HG02885 (cell line): ENCODE measurements at regions not wholly inside any gene's neighbourhood (a gene's known extent, or its start where the extent isn't known, plus 50 kb on each side); places are given as distances from the start of the nearest gene placed in this dataset.

ENCODE experiments used
- ATAC-seq: cut with Tn5 transposase; IDR thresholded peaks from one replicate; pipeline ENCODE4 v1.9.1; 2021; ENCODE audit warnings: mild to moderate bottlenecking; ENCODE audit not compliant: unreplicated experiment, poor library complexity

DNA sequence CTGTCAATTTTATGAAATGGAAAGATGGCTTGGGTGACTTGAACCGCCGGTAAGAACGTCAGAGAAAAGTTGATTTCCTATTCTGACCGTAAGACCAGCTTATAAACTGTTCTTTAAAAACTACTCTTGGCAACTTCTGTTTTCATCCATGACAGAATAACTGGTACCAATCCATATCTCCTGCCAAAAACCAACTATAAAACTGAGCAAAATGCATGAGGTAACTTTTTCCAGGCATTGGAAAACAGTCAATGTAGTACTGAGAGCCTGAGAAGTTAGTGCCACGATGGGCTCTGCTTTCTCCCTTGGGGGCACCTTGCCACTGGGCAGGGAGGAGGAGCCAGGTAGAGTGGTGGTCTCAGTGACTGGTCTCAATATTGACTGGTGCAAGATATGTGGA lies 615.2 kb upstream of the TBL1XR1 start:
- no peak for ATAC-seq

DNA sequence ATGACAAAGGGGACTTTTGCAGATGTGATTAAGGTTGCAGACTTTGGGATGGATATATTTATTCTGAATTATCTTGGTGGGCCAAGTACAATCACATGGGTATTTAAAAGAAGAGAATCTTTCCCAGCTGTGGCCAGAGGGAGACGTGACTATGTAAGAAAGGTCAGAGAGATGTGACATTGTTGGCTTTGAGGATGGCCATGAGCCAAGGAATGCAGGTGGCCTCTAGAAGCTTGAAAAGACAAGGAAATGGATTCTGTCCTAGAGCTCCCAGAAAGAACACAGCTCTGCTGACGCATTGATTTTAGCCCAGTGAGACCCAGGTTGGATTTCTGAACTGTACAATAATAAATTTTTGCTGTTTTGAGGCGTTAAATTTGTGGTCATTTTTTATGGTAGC lies 616.0 kb upstream of the TBL1XR1 start:
- ATAC-seq = no peak

- ATAC-seq = no peak
Observed at GRCh38 chr3:177816667-177817208, 619.5 kb upstream of the TBL1XR1 start.

- no peak for ATAC-seq
Observed at GRCh38 chr3:177817751-177818150, 620.5 kb upstream of the TBL1XR1 start.

- no peak for ATAC-seq
Observed at GRCh38 chr3:177818712-177819240, 621.5 kb upstream of the TBL1XR1 start.

DNA sequence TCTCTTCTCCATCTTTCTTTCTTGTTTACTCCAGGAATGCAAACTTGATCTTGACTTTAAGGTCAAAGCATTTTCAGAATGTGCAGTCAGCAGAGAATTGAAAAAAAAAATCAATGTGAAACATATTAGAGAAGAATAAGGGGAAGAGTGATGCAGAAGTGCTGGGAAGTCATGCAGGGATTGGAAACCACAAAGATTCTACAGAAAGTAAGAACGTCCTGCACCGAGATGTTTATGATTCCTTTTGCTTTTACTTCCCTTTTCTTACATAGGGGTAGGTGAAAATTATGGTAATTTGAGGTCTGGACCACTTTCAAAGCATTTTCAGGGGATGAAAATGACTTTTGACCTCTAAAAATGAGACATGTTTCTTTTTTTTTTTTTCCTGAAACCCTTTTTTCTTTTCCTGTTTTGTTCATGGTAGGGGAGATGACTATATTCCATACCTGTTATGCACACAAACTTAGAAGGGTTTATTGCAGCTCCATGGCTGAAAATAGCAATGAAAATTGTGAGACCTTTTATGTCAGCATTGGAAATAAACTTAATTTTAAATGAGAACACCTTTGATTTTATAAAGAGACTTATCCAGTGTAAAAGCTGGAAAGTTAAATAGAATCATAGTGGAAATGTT lies 623.5 kb upstream of the TBL1XR1 start:
- peak; percentile 78 for ATAC-seq

- ATAC-seq = no peak
Observed at GRCh38 chr3:177822681-177823096, 625.4 kb upstream of the TBL1XR1 start.

DNA sequence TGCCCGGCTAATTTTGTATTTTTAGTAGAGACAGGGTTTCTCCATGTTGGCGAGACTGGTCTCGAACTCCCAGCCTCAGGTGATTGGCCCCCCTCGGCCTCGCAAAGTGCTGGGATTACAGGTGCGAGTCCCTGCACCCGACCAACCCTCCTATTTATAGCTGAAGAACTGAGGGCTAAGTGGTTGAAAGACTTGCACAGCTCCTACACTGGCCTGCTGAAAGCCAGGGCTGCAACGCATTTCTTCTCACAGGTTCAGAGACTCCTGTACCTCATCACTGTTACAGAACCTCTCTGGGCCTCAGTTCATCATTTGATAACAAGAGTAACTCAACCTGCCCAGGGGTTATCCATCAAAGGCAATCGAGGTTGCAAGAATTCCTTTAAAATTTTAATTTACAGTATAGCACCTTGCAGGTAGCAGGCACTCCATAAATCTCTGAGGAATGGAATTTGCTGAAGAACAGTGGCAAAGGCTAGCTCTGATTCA lies 626.5 kb upstream of the TBL1XR1 start:
- no peak for ATAC-seq

DNA sequence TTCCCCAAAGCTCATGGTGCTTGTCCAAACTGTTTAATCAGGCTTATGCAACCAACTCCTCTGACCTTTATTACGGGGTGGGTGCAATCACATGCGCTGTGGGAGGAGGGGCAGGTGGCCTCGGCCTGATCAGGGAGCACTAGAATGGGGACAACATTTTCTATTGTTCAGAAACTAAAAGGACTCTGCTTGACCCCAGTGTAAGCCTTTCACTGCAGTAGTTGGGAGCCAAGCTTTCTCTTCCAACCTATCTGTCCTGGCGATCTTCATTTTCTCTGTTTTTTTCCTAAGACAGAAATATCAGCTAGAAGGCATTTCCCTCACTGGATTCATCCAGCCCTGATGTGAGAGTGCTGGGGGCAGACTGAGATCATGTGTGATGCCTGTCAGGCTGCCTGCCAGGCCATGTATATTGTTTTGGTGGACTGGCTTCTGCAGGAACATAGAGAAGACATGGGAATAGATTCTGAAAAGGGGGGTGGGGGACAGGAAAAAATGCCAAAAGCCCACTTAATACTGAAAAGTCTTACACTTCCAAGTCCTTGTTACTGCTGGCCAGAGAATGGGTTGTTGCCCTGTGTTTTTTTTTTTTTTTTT lies 627.0 kb upstream of the TBL1XR1 start:
- ATAC-seq = no peak

- ATAC-seq = no peak
Observed at GRCh38 chr3:177824841-177825240, 627.6 kb upstream of the TBL1XR1 start.

GRCh38 chr3:177826253-177826652 lies 629.0 kb upstream of the TBL1XR1 start:
- no peak for ATAC-seq

DNA sequence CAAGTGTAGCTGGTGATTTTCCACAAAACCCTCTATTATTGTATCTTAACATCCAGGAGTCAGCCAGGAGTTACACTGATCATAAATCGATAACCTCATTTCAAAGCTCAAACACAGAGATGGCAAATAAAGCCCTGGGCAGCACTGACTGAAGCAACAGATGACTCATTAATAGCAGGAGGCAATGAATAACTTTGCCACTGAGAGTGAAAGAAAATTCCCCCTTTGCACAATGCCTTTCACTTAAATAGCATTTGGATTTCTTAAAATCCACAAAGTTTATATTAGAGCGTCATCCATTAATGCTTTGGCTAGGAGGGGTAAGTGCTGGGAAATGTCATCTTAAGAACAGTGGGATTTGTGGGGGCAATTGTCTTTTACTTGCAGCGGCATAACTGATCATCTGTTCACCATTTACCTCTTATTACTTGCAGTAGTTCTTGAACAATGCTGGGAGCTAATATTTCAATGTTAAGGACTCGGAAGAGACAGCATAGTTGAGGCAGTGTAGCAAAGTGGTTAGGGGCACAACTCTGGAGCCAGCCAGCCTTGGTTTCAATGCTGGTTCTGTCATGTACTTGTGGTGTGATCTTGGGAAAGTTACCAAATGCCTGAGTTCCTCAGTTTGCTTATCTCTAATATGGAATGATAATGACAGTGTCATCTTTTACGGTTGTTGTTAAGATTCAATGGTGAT lies 630.4 kb upstream of the TBL1XR1 start:
- ATAC-seq = no peak

- no peak for ATAC-seq
Observed at GRCh38 chr3:177828208-177828565, 630.9 kb upstream of the TBL1XR1 start.

- no peak for ATAC-seq
Observed at GRCh38 chr3:177830411-177830849, 633.1 kb upstream of the TBL1XR1 start.

DNA sequence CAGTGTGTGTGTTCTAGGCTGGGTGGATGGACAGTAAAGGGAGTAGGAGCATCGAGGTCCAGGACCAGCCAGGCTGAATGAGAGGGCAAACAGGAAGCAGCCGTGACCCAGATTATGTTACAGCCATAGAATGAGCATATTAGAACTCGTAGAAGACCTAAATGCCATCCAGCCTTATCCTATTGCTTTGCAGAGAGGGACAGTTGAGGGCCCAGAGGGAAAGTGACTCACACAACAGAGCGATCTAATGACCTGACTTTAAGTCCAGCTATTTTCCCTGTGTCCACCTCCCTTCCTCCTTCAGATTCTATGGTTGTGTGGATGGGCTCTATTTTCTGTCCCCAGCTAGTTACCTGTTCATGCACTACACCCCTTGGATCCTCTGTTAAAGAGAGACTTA lies 634.1 kb upstream of the TBL1XR1 start:
- no peak for ATAC-seq

DNA sequence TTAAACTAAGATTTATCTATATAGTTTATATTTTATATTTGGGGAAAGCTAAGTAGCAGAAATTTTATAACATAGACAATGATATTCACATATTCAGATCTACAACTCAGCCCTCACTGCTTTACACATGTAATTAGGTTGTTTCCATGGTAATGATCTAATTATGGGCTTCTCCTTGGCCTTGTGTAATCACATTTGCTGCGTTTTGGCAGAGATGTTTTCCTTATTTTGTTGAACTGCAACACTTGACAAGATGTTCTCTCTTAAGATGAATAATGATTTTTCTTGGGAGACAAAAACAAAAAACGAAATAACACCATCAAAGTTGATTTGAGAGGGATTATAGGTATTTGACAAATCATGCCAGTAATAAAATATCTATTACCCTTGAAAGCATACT lies 635.6 kb upstream of the TBL1XR1 start:
- ATAC-seq = no peak

GRCh38 chr3:177833332-177833731 lies 636.0 kb upstream of the TBL1XR1 start:
- ATAC-seq = no peak

DNA sequence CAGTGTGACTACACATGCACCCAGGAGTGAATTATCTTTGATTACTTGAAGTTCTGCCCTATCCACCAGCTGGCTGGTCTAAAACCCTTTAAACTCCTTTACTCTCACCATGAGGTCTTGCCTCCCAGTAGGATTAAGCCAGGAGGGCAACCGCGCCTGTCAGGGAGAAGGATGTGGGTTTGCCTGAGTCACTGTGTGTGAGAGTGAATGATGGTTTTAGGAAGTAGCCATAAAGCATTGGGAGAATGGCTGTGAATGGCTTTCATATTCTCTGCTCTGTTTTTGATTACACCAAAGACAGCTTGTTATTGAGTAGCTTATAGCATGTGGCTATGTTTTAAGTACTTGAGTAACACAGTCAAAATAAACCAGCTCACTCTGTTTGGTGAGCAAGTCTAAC lies 637.7 kb upstream of the TBL1XR1 start:
- no peak for ATAC-seq

- no peak for ATAC-seq
Observed at GRCh38 chr3:177835917-177836316, 638.6 kb upstream of the TBL1XR1 start.

DNA sequence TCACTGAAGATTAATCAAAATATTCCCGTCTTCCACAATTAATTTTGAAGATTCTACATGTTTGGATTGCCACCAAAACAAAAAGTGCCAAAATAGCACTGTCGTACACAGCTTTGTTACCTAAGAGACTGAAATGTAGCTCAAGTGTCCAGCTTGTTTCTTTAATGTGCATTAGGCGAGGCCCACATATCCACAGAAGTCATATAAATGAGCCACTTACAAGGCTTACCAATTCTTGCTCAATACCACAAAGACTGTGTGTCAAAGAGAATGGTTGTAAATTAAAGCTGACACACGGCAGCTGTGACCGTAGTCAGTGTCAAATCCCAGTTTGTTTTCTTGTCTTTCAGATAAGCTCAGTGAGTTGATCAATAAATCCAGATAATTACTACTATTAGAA lies 639.4 kb upstream of the TBL1XR1 start:
- ATAC-seq = no peak
